SKM-1 (cell line): ENCODE measurements at regions not wholly inside any gene's neighbourhood (a gene's known extent, or its start where the extent isn't known, plus 50 kb on each side); places are given as distances from the start of the nearest gene placed in this dataset.

ENCODE experiments used
- DNase-seq: peaks from one replicate; lab custom pipeline; 2025; ENCODE audit not compliant: unreplicated experiment; lab: John Stamatoyannopoulos, UW

DNA sequence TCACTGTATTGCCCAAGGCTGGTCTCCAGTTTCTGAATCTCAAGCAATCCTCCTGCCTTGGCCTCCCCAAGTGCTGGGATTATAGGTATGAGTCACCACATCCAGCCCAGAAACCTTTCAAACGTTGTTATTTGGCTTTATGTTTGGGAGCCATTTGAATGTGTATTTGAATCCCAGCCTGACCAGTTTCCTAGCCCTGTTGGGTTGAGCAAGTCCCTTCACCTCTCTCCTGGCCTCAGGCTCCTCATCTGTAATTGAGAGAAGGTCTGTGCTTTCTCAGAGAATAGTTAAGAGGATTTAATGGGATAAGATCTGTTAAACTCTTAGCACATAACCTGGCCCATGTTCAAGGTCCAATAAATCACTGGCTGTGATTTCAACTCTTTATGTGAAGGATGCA lies 385.8 kb upstream of the RBFOX1 start:
- no peak for DNase-seq

- DNase-seq: no peak
Measured at GRCh38 chr16:6946106-6946505, 386.5 kb upstream of the RBFOX1 start.

DNA sequence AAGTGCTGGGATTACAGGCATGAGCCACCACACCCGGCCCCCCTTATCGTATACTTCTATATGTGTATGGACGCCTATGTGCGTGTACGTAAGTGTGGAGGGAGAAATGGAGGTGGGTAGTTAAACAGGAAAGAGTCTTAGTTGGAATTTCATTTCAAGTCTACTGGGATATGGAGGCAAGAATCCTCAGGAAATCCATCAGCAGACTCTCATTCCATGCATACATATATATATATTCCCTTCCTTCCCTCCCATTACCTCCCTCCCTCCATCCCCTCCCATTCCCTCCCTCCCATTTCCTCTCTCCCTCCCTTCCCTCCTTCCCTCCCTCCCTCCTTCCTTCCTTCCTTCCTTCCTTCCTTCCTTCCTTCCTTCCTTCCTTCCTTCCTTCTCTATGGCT lies 391.7 kb upstream of the RBFOX1 start:
- no peak for DNase-seq

DNA sequence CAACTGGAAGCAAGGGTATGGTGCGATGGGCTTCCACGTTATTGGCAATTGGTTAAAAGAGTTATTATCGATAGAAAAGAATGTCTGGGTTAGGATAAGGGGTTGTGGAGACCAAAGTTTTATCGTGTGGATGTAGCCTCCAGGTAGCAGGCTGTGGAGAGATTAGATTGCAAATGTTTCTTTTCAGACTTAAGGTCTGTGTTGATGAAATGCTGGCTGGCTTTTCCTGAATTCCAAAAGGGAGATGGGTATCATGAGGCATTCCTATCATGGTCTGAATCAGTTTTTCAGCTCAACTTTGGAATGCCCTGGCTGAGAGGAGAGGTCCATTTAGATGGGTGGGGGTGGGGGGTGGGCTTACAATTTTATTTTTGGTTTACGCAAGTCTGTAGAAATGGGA lies 395.0 kb upstream of the RBFOX1 start:
- no peak for DNase-seq

DNA sequence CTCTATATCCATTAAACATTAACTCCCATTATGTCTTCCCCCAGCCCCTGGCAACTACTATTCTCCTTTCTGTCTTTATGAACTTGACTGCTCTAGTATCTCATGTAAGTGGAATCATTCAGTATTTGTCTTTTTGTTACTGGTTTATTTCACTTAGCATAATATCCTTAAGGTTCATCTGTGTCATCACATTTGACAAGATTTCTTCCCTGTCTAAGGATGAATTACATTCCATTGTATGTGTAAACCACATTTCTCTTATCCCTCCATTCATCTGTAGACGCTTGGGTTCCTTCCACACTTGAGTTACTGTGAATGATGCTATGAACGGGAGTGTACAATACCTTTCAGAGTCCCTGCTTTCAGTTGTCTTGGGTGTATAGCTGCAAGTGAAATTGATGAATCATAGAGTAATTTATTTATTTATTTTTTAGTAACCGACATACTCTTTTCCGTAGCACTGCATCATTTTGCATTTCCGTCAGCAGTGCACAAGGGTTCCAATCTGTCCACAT lies 399.7 kb upstream of the RBFOX1 start:
- DNase-seq: no peak

GRCh38 chr16:6929868-6930267 lies 402.8 kb upstream of the RBFOX1 start:
- DNase-seq: no peak

- DNase-seq: no peak
Measured at GRCh38 chr16:6926762-6927161, 405.9 kb upstream of the RBFOX1 start.

- no peak for DNase-seq
Measured at GRCh38 chr16:6926341-6926740, 406.3 kb upstream of the RBFOX1 start.

GRCh38 chr16:6918646-6919045 lies 414.0 kb upstream of the RBFOX1 start:
- DNase-seq: no peak

GRCh38 chr16:6916946-6917345 lies 415.7 kb upstream of the RBFOX1 start:
- DNase-seq: no peak

DNA sequence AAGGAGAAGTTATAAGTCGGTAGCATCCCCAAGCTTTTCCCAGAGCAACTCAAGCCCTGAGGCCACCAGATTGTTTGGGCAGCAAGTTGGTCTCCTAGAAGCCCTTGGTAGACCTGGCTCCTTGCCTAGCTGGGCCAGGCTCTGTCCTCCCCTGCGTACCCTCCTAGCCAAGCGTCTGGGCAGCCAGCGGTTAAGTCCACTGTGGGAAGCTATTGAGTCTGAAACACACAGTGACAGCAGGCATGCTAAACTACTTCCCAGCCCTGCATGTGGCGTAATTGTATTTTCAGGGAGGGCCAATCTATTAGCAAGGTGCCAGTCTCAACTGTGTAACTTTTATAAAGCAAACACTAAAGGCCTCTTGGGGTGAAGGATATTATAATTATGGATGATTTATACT lies 419.1 kb upstream of the RBFOX1 start:
- no peak for DNase-seq

GRCh38 chr16:6910301-6910700 lies 422.3 kb upstream of the RBFOX1 start:
- no peak for DNase-seq

- no peak for DNase-seq
Measured at GRCh38 chr16:6905601-6906000, 427.0 kb upstream of the RBFOX1 start.

GRCh38 chr16:6903671-6904070 lies 429.0 kb upstream of the RBFOX1 start:
- DNase-seq: no peak

DNA sequence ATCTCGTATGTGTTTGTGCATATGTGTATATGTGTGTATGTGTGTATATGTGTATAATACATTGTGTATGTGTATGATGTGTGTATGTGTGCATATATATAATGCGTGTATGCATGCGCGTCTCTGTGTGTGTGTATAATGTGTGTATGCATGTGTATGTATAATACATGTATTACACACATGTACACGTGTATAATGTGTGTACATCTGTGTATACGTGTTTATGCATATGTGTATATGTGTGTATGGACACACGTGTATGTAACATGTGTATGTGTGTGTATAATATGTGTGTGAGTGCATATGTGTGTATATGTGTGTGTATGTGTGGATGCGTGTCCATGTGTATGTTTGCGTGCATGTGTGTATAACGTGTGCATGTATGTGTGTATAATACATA lies 433.7 kb upstream of the RBFOX1 start:
- DNase-seq: no peak

DNA sequence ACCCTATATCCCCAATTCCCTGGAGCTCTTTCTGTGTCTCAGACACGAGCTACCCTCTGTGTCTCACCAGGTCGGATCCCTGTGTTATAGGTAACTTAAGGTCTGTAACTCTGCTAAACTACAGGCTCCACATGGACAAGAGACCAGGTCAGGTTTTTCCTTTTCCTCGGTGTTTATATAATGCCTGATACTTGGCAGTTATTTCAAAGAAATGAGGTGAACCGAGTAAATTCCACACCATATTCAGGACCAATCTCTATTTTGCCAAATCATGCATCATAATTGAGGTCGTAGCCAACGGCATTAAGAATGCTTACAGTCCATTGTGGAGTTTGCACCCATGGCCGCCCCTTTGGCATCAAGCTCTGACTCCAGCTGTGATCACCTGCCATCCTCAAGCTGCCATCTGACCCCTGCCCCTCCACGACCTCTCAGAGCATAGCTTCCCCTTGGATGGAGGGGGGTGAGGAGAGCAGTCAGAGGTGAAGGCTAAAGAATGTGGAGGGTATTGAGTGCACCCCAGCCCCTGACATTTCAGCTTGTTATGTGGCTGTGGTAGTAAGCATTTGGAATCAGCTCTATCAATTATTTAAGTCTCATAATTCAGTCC lies 434.7 kb upstream of the RBFOX1 start:
- no peak for DNase-seq

DNA sequence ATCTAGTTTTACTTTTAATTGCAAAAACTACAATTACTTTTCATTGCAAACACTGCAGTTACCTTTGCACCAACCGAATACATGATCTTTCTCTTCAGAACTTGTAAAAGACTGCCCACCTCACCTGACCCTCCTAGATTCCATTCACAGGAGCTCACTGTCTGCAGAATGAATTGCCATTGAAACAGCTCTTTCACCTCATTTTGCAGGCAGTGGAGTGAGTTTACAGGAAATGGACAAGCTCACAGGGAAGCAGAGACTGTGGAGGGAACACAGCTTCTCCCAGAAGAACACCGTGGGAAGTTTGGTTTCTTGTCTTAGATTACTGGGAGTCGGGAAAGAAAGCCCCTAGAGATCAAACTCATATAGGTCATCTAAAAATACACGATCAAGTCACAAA lies 439.7 kb upstream of the RBFOX1 start:
- DNase-seq: no peak

- DNase-seq: no peak
Measured at GRCh38 chr16:6891496-6891895, 441.1 kb upstream of the RBFOX1 start.

DNA sequence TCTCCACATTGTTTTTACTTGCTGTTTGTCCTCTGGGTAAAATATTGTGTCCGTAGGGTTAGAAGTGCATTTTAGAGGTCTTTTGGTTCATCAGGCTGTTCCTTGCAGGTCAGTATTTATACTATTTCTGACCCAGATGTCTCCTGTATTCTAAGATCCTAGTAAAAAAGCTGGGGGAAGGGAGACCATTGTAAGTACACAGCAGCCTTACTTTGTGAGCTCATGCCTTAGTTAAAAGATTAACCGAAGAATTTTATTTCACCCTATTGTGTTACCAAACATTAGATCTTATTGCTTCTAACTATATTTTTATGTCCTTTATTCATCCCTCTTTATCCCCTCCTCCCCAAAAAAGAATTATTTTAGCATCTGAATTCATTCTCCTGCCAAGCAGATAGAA lies 444.1 kb upstream of the RBFOX1 start:
- no peak for DNase-seq

DNA sequence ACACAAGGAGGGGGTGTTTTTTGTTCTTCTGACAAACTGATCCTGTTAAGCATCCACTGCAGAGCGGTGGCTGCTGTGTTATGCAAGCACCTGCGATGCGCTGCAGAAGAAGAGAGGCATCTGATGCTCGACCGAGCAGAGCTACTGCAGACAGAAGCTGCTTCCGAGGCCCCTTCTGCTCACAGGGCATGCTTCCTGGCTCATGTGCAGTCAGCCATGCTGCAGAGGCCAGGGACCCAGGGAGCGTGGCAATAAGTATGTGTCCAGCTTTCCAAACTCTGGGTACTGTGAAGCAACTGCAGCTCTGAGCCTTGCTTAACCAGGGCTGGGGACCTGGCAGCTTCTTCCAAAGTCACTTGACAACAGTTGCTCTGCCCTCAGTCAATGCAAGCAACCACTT lies 448.6 kb upstream of the RBFOX1 start:
- no peak for DNase-seq

DNA sequence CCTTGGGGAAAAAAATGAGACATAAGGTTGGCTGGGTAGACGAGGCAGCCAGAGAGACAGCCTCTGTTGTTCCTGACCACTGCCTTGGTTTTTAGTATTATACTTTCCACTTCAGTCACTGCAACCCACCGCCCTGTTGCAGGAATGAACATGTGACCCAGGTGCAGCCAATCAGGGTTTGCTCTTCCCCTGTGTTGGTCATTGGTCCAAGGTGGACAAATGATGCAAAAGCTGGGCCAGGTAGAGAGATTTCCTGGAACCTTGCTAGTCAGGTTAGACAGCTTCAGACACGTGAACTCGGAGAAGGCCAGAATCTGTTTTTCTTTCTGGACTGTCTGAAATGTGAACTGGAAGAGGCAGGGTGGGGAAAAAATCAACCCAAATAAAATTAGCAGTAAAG lies 452.4 kb upstream of the RBFOX1 start:
- DNase-seq: no peak

GRCh38 chr16:6864671-6865070 lies 468.0 kb upstream of the RBFOX1 start:
- no peak for DNase-seq

DNA sequence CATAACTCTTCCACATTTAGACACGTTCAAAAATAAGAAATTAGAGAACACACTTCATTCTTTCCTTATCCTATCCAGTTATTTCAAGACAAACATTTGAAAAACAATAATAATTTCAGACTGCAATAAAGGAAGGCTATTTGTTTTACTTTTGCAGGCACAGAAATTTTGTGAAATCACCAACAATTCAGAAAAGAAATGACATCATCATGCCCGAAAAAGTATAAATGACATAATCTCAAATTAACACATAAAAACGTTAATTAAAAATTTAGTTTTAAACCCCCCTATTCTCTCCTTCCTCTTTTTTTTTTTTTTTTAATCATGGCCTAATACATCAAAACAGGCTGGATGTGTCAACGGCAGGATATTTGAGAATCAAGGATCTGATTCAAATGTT lies 468.4 kb upstream of the RBFOX1 start:
- DNase-seq: no peak

DNA sequence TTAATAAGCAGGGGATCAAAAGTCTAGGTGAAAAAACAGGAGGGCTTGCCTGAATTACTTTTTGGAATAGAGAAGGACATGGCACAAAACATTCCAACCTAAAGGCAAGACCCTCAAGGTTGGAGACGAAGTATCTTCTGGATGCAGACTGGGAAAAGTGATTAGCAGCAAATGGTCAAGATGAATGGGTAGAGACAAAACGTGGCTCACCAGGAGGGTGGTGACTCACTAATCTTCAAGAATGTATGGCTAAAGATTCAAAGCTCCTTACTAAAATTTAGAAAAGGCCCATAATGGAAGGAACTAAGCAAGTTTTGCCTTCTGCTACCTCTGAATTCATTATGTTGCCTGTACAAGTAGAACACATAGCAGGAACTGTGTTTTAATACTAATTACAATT lies 469.5 kb upstream of the RBFOX1 start:
- DNase-seq: no peak
